ENCODE measurements at regions not wholly inside any gene's neighbourhood (a gene's known extent, or its start where the extent isn't known, plus 50 kb on each side); places are given as distances from the start of the nearest gene placed in this dataset.

- TF ChIP-seq ZBTB33 (IDR thresholded peaks at IDR 0.05; ENCODE audit: extremely low read depth, insufficient replicate concordance, low read length) (no peak), EGR1 (IDR thresholded peaks at IDR 0.05; ENCODE audit: low read depth) (no peak), POLR2A (IDR thresholded peaks at IDR 0.05; ENCODE audit: borderline replicate concordance, extremely low read depth, insufficient read depth, insufficient read length) (no peak), ZFX (IDR thresholded peaks at IDR 0.05) (no peak), TCF7L2 (IDR thresholded peaks at IDR 0.05; ENCODE audit: borderline replicate concordance, extremely low read depth, insufficient read depth, insufficient read length) (no peak)
These were observed 206.4 kb downstream of the DIO2 start (continued) for GRCh38 chr14:80004871-80005270.

GRCh38 chr14:80003138-80003537 is 208.2 kb downstream of the DIO2 start:
- H3K79me2 ChIP-seq (ENCODE audit: insufficient read depth, low read length), result no peaks in the 10 kb centered on the region
- DNase-seq (ENCODE audit: low read depth, low spot score) (no peak), ATAC-seq (no peak)
- no peaks in the 10 kb centered on the region for H3K27me3 ChIP-seq (ENCODE audit: insufficient read depth, low read length)
- no peaks in the 10 kb centered on the region for H3K36me3 ChIP-seq (ENCODE audit: control insufficient read depth in 1 of 2, insufficient read depth in 2 of 2, low read length in 2 of 2)
- ChIA-PET POLR2A (no interaction called here), RAD21 (ENCODE audit: low non-redundant PET in 1 of 2, low total read pairs in 2 of 2, uncharacterized antibody in 2 of 2, unreplicated experiment in 2 of 2) (no interaction called here), CTCF (no interaction called here)
- no peak overlapping the region for H3K4me2 ChIP-seq (ENCODE audit: low read length)
- no peaks in the 10 kb centered on the region for H3K4me1 ChIP-seq (ENCODE audit: control insufficient read depth in 1 of 2, insufficient read depth in 2 of 2, low read length in 2 of 2)
- H3K4me3 ChIP-seq (replicated peaks in 1 of 2; ENCODE audit: low read depth in 1 of 2, low read length in 2 of 2), result no peak overlapping the region
- no peak overlapping the region for H3K9ac ChIP-seq (ENCODE audit: low read length)
- peaks cover 0 to 5% of the 10 kb centered on the region in 2 experiments; a peak in 3 of 4 replicates for H3K9me3 ChIP-seq (ENCODE audit: control insufficient read depth in 1 of 2, insufficient read depth in 1 of 2, low read depth in 1 of 2, low read length in 2 of 2)
- H2AFZ ChIP-seq (ENCODE audit: low read depth, low read length, poor library complexity, severe bottlenecking), result no peak overlapping the region
- TF ChIP-seq ZNF274 (IDR thresholded peaks at IDR 0.05; ENCODE audit: low read depth, low read length), result no peak
- TF ChIP-seq SIN3A (IDR thresholded peaks at IDR 0.05; ENCODE audit: low read depth), result no peak
- no peak for TF ChIP-seq JUND (IDR thresholded peaks at IDR 0.05)
- no peak for TF ChIP-seq EZH2phosphoT487 (IDR thresholded peaks at IDR 0.05; ENCODE audit: borderline replicate concordance)
- TF ChIP-seq ZBTB33 (IDR thresholded peaks at IDR 0.05; ENCODE audit: extremely low read depth, insufficient replicate concordance, low read length), result no peak
- no peak for TF ChIP-seq TCF7L2 (IDR thresholded peaks at IDR 0.05; ENCODE audit: borderline replicate concordance, extremely low read depth, insufficient read depth, insufficient read length)
- BruUV-seq (replicated peaks), result no TSS peak
- no peaks in the 10 kb centered on the region; the same call in 1 of the 2 replicates for H4K20me1 ChIP-seq (ENCODE audit: insufficient read depth)
- intact Hi-C loops (cut with micrococcal nuclease), result no loop called here
- no peak overlapping the region for H3K27ac ChIP-seq (ENCODE audit: low read depth, low read length)
- no peaks in the 10 kb centered on the region for H3K9me2 ChIP-seq (ENCODE audit: insufficient read depth)

All from HCT116 (cell line).